CD4-positive, alpha-beta memory T cell (primary cell): ENCODE measurements at regions not wholly inside any gene's neighbourhood (a gene's known extent, or its start where the extent isn't known, plus 50 kb on each side); places are given as distances from the start of the nearest gene placed in this dataset.

Source experiments
- CTCF ChIA-PET: fragments of 350-600 bp; sonication (Branson Sonifier 250); formaldehyde crosslinking; loops from one replicate; lab custom pipeline; 2021; ENCODE audit warnings: inconsistent platforms; ENCODE audit not compliant: partially characterized antibody; lab: Charles Lee
- POLR2A ChIA-PET: fragments of 350-600 bp; sonication (Branson Sonifier 250); formaldehyde crosslinking; loops from one replicate; lab custom pipeline; 2021; ENCODE audit not compliant: partially characterized antibody; lab: Charles Lee
- DNase-seq, 5 donors: peaks; one replicate each; pipeline versions ENCODE4 v3.0.0 to v3.0.0-alpha.2; 2020 to 2022; ENCODE audit warnings: mixed read lengths in 1 of 5
- H3K27ac ChIP-seq: one replicate; pipeline ENCODE4 v1.7.0; 2013; ENCODE audit warnings: low read depth, low read length
- H3K27me3 ChIP-seq: 2 replicates; pipeline ENCODE4 v1.7.0; 2013; ENCODE audit warnings: mild to moderate bottlenecking, low read length, moderate library complexity; ENCODE audit not compliant: insufficient read depth
- H3K36me3 ChIP-seq: 2 replicates; pipeline ENCODE4 v1.7.0; 2013; ENCODE audit warnings: mild to moderate bottlenecking, low read length, moderate library complexity; ENCODE audit not compliant: insufficient read depth
- H3K4me1 ChIP-seq: 2 replicates; pipeline ENCODE4 v1.7.0; 2013; ENCODE audit warnings: mild to moderate bottlenecking, low read length, moderate library complexity; ENCODE audit not compliant: insufficient read depth
- H3K4me3 ChIP-seq, 2 donors: one replicate each; pipeline ENCODE4 v1.7.0; 2013; ENCODE audit warnings: low read length in 2 of 2, mild to moderate bottlenecking in 1 of 2
- H3K9me3 ChIP-seq, 2 donors: one replicate each; pipeline ENCODE4 v1.7.0; 2013; ENCODE audit warnings: low read length in 2 of 2, control low read depth in 1 of 2; ENCODE audit not compliant: control insufficient read depth in 1 of 2
- H3K27ac Mint-ChIP-seq, 7 donors: one replicate each; pipeline ENCODE4 v1.8.0; 2020 to 2021; ENCODE audit warnings: mixed read lengths in 7 of 7, mild to moderate bottlenecking in 6 of 7, inconsistent platforms in 3 of 7, moderate library complexity in 3 of 7
- H3K27me3 Mint-ChIP-seq, 2 donors: one replicate each; pipeline ENCODE4 v1.8.0; 2020 to 2021; ENCODE audit warnings: mixed read lengths in 2 of 2
- H3K36me3 Mint-ChIP-seq, 2 donors: one replicate each; pipeline ENCODE4 v1.8.0; 2020 to 2021; ENCODE audit warnings: mixed read lengths in 2 of 2, inconsistent platforms in 1 of 2, mild to moderate bottlenecking in 1 of 2
- H3K4me1 Mint-ChIP-seq, 4 donors: one replicate each; pipeline ENCODE4 v1.8.0; 2020 to 2021; ENCODE audit warnings: mixed read lengths in 4 of 4, mild to moderate bottlenecking in 1 of 4
- H3K4me3 Mint-ChIP-seq, 8 donors: one replicate each; pipeline ENCODE4 v1.8.0; 2020 to 2021; ENCODE audit warnings: mixed read lengths in 8 of 8, mild to moderate bottlenecking in 7 of 8, moderate library complexity in 6 of 8, inconsistent platforms in 3 of 8
- H3K9me3 Mint-ChIP-seq, 8 donors: one replicate each; pipeline ENCODE4 v1.8.0; 2020 to 2021; ENCODE audit warnings: mixed read lengths in 8 of 8, mild to moderate bottlenecking in 5 of 8, inconsistent platforms in 3 of 8, moderate library complexity in 1 of 8
- intact Hi-C: fragments of 100-400 bp; cut with micrococcal nuclease; formaldehyde crosslinking; loops from one replicate; pipeline ENCODE4 v1.15.1; 2023

- Mint-ChIP-seq H3K27me3 (no peaks in the 10 kb centered on the region), H3K4me1 (no peaks in the 10 kb centered on the region), H3K27ac (no peak overlapping the region), H3K9me3 (peaks cover 0 to 18% (median 6%) of the 10 kb centered on the region in 8 donors), H3K36me3 (no peaks in the 10 kb centered on the region), H3K4me3 (no peak overlapping the region)
- no peaks in the 10 kb centered on the region for H3K9me3 ChIP-seq
- no peak overlapping the region for H3K27ac ChIP-seq
- no peak for DNase-seq
- ChIA-PET POLR2A (no interaction called here), CTCF (no interaction called here)
- H3K4me1 ChIP-seq: no peaks in the 10 kb centered on the region
- no peak overlapping the region for H3K4me3 ChIP-seq
- intact Hi-C loops: no loop called here
- no peaks in the 10 kb centered on the region for H3K36me3 ChIP-seq
- no peaks in the 10 kb centered on the region for H3K27me3 ChIP-seq
Observed at GRCh38 chr6:168255283-168255881, 64.2 kb downstream of the DACT2 start.

- DNase-seq: no peak
- no peaks in the 10 kb centered on the region for H3K36me3 ChIP-seq
- ChIA-PET POLR2A (no interaction called here), CTCF (no interaction called here)
- no peaks in the 10 kb centered on the region for H3K9me3 ChIP-seq
- Mint-ChIP-seq H3K27ac (no peak overlapping the region), H3K27me3 (peaks cover 0 to 1% of the 10 kb centered on the region in 2 donors), H3K36me3 (no peaks in the 10 kb centered on the region), H3K9me3 (peaks cover 0 to 18% (median 5%) of the 10 kb centered on the region in 8 donors), H3K4me1 (peaks cover 0 to 6% (median 0%) of the 10 kb centered on the region in 4 donors), H3K4me3 (no peak overlapping the region)
- no peak overlapping the region for H3K4me3 ChIP-seq
- intact Hi-C loops: no loop called here
- no peaks in the 10 kb centered on the region for H3K27me3 ChIP-seq
- H3K4me1 ChIP-seq: no peaks in the 10 kb centered on the region
- H3K27ac ChIP-seq: no peak overlapping the region
Observed at GRCh38 chr6:168252267-168252666, 67.3 kb downstream of the DACT2 start.

GRCh38 chr6:168250250-168250649, 69.3 kb downstream of the DACT2 start:
- H3K27me3 ChIP-seq: no peaks in the 10 kb centered on the region
- DNase-seq: no peak
- peaks cover 0 to 1% of the 10 kb centered on the region in 2 donors for H3K27me3 Mint-ChIP-seq
- ChIA-PET CTCF (no interaction called here), POLR2A (no interaction called here)
- no peaks in the 10 kb centered on the region for H3K36me3 ChIP-seq
- H3K4me1 Mint-ChIP-seq: peaks cover 0 to 6% (median 0%) of the 10 kb centered on the region in 4 donors
- no peaks in the 10 kb centered on the region for H3K9me3 ChIP-seq
- no peak overlapping the region for H3K27ac ChIP-seq
- H3K36me3 Mint-ChIP-seq: no peaks in the 10 kb centered on the region
- H3K9me3 Mint-ChIP-seq: peaks cover 0 to 8% (median 1%) of the 10 kb centered on the region in 8 donors
- H3K27ac Mint-ChIP-seq: no peak overlapping the region
- no peak overlapping the region for H3K4me3 ChIP-seq
- H3K4me1 ChIP-seq: no peaks in the 10 kb centered on the region
- intact Hi-C loops: no loop called here
- no peak overlapping the region for H3K4me3 Mint-ChIP-seq

- H3K9me3 Mint-ChIP-seq: peaks cover 0 to 3% (median 0%) of the 10 kb centered on the region in 8 donors
- CTCF ChIA-PET: no interaction called here
- no peak overlapping the region for H3K4me3 Mint-ChIP-seq
- H3K36me3 Mint-ChIP-seq: no peaks in the 10 kb centered on the region
- intact Hi-C loops: no loop called here
- no peak overlapping the region for H3K27ac ChIP-seq
- H3K36me3 ChIP-seq: no peaks in the 10 kb centered on the region
- no peak overlapping the region for H3K27ac Mint-ChIP-seq
- POLR2A ChIA-PET: no interaction called here
- no peaks in the 10 kb centered on the region for H3K27me3 ChIP-seq
- DNase-seq: no peak
- peaks cover 0 to 6% (median 0%) of the 10 kb centered on the region in 4 donors for H3K4me1 Mint-ChIP-seq
- H3K4me3 ChIP-seq: no peak overlapping the region
- peaks cover 0 to 1% of the 10 kb centered on the region in 2 donors for H3K27me3 Mint-ChIP-seq
- H3K4me1 ChIP-seq: no peaks in the 10 kb centered on the region
- H3K9me3 ChIP-seq: no peaks in the 10 kb centered on the region
Observed at GRCh38 chr6:168249746-168250145, 69.8 kb downstream of the DACT2 start.

- no peak overlapping the region for H3K4me3 ChIP-seq
- intact Hi-C loops: no loop called here
- H3K9me3 ChIP-seq: no peaks in the 10 kb centered on the region
- peak overlapping the region in 1 of 8 donors; percentile 22 for H3K4me3 Mint-ChIP-seq
- H3K36me3 ChIP-seq: no peaks in the 10 kb centered on the region
- DNase-seq: peak in 1 of 5 donors; percentile 7
- no peaks in the 10 kb centered on the region for H3K36me3 Mint-ChIP-seq
- POLR2A ChIA-PET: no interaction called here
- no peaks in the 10 kb centered on the region for H3K27me3 ChIP-seq
- H3K27me3 Mint-ChIP-seq: peaks cover 1 to 3% of the 10 kb centered on the region in 2 donors
- H3K9me3 Mint-ChIP-seq: no peaks in the 10 kb centered on the region
- peak overlapping the region in 1 of 7 donors; percentile 25 for H3K27ac Mint-ChIP-seq
- CTCF ChIA-PET: no interaction called here
- no peak overlapping the region for H3K27ac ChIP-seq
- no peaks in the 10 kb centered on the region for H3K4me1 ChIP-seq
- peaks cover 0 to 6% (median 0%) of the 10 kb centered on the region in 4 donors for H3K4me1 Mint-ChIP-seq
Observed at GRCh38 chr6:168248148-168248620, 71.4 kb downstream of the DACT2 start.

- no peaks in the 10 kb centered on the region for H3K36me3 Mint-ChIP-seq
- H3K36me3 ChIP-seq: no peaks in the 10 kb centered on the region
- no peaks in the 10 kb centered on the region for H3K9me3 Mint-ChIP-seq
- H3K9me3 ChIP-seq: no peaks in the 10 kb centered on the region
- no peaks in the 10 kb centered on the region for H3K4me1 ChIP-seq
- DNase-seq: no peak
- ChIA-PET CTCF (no interaction called here), POLR2A (no interaction called here)
- intact Hi-C loops: no loop called here
- peaks cover 1 to 3% of the 10 kb centered on the region in 2 donors for H3K27me3 Mint-ChIP-seq
- no peak overlapping the region for H3K27ac Mint-ChIP-seq
- no peak overlapping the region for H3K4me3 ChIP-seq
- H3K27ac ChIP-seq: no peak overlapping the region
- H3K27me3 ChIP-seq: no peaks in the 10 kb centered on the region
- H3K4me3 Mint-ChIP-seq: no peak overlapping the region
- H3K4me1 Mint-ChIP-seq: peaks cover 0 to 6% (median 0%) of the 10 kb centered on the region in 4 donors
Observed at GRCh38 chr6:168247443-168248147, 72.0 kb downstream of the DACT2 start.

- H3K4me3 ChIP-seq: no peak overlapping the region
- DNase-seq: no peak
- no peaks in the 10 kb centered on the region for H3K36me3 ChIP-seq
- Mint-ChIP-seq H3K36me3 (no peaks in the 10 kb centered on the region), H3K4me1 (peaks cover 0 to 6% (median 0%) of the 10 kb centered on the region in 4 donors), H3K27me3 (peaks cover 1 to 7% of the 10 kb centered on the region in 2 donors), H3K4me3 (no peak overlapping the region), H3K27ac (no peak overlapping the region), H3K9me3 (no peaks in the 10 kb centered on the region)
- ChIA-PET CTCF (no interaction called here), POLR2A (no interaction called here)
- intact Hi-C loops: no loop called here
- H3K27ac ChIP-seq: no peak overlapping the region
- no peaks in the 10 kb centered on the region for H3K27me3 ChIP-seq
- H3K9me3 ChIP-seq: no peaks in the 10 kb centered on the region
- no peaks in the 10 kb centered on the region for H3K4me1 ChIP-seq
Observed at GRCh38 chr6:168244961-168245551, 74.5 kb downstream of the DACT2 start.
